ENCODE measurements at regions not wholly inside any gene's neighbourhood (a gene's known extent, or its start where the extent isn't known, plus 50 kb on each side); places are given as distances from the start of the nearest gene placed in this dataset.

DNA sequence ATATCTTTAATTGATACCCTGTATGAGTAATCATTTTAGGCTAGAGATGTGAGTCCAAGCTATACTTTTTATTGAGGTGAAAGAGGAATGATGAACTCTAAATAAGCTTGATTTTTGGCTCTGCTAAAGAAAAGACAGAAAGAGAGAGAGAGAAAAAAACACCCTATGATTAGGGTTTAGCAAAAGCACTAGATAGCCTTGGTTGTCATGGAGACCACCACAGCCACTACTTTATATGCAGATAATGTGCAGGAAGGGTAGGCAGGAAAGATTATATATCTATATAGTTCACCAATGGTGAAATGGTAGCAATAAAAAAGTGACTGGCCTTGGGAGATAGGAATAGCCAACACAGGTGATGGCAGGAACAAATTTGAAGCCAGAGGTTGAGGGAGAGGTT is 69.9 kb upstream of the CAMK2D start:
- TF ChIP-seq, protein P1, sequence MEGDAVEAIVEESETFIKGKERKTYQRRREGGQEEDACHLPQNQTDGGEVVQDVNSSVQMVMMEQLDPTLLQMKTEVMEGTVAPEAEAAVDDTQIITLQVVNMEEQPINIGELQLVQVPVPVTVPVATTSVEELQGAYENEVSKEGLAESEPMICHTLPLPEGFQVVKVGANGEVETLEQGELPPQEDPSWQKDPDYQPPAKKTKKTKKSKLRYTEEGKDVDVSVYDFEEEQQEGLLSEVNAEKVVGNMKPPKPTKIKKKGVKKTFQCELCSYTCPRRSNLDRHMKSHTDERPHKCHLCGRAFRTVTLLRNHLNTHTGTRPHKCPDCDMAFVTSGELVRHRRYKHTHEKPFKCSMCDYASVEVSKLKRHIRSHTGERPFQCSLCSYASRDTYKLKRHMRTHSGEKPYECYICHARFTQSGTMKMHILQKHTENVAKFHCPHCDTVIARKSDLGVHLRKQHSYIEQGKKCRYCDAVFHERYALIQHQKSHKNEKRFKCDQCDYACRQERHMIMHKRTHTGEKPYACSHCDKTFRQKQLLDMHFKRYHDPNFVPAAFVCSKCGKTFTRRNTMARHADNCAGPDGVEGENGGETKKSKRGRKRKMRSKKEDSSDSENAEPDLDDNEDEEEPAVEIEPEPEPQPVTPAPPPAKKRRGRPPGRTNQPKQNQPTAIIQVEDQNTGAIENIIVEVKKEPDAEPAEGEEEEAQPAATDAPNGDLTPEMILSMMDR (conservative IDR thresholded peaks at IDR 0.05; ENCODE audit: low read depth, low read length): no peak
- TF ChIP-seq EZH2 (IDR thresholded peaks at IDR 0.05; ENCODE audit: low read length, unreplicated experiment): no peak

All from PC-3 (cell line).